ENCODE measurements at regions not wholly inside any gene's neighbourhood (a gene's known extent, or its start where the extent isn't known, plus 50 kb on each side); places are given as distances from the start of the nearest gene placed in this dataset.
"Not testable (repeated sequence)": the region's sequence is repeated elsewhere in the genome, so short reads cannot be mapped to it uniquely, and the experiment has no call there.

DNA sequence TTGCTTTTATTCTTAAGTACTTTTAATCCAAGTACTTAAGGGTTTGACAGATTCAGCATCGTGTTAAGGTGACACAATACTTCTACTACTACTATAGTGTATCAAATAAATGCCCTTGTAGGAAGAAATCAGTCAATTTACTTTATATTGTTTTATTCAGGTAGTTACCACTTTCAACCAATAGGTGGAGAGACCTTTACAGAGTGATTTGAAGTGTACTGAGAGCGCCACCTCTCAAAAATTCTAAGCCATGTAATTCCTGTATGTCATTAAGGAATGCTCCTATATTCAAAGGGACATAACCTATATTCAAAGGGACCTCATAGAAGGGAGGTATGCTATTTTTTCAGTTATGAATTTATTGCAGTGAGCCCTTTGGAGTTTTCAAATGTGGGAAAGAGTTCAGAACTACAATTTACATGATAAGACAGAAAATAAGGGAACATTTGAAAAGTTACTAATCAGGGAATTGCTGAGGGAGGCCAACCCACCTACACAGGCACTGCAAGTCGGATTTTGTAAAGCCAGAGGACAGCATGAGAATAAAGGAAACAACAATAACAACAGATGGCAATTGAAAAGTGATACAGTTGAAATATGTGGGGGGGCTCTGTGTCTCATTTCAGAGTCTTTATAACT lies 955.6 kb downstream of the TBC1D32 start:
- Mint-ChIP-seq H3K36me3 (ENCODE audit: low read depth) (no peaks in the 10 kb centered on the region), H3K4me3 (no peak overlapping the region), H3K27me3 (no peaks in the 10 kb centered on the region), H3K9me3 (no peaks in the 10 kb centered on the region), H3K27ac (no peak overlapping the region), H3K4me1 (no peaks in the 10 kb centered on the region)
- ChIA-PET POLR2A (no interaction called here), CTCF (no interaction called here)
- no peak for DNase-seq

DNA sequence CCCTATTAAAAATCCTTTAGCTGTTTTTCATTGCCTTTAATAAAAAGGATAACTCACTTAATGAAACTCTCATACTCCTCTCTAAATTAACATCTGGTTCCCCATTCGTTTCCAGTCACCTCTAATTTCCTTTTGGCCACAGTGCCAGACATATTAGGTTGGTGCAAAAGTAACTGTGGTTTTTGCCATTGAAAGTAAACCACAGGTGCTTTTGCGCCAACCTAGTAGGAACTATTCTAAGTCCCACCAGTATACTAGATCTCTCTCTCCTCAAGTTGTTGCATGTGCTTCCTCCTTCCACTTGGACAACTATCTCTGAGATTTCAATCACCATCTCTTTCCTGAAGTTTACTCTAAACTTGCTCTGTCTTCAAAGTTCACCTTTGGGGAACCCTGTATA lies 961.1 kb downstream of the TBC1D32 start:
- ChIA-PET POLR2A (no interaction called here), CTCF (interaction anchor here (0.5 kb wide), 1 partner anchor 902 kb away, joined by 3 read pairs; no protein-coding TSS in a partner anchor)
- no peaks in the 10 kb centered on the region for H3K36me3 Mint-ChIP-seq (ENCODE audit: low read depth)
- no peaks in the 10 kb centered on the region for H3K27me3 Mint-ChIP-seq
- H3K4me1 Mint-ChIP-seq, result no peaks in the 10 kb centered on the region
- no peak for DNase-seq
- no peak overlapping the region for H3K4me3 Mint-ChIP-seq
- H3K27ac Mint-ChIP-seq, result no peak overlapping the region
- H3K9me3 Mint-ChIP-seq, result no peaks in the 10 kb centered on the region

DNA sequence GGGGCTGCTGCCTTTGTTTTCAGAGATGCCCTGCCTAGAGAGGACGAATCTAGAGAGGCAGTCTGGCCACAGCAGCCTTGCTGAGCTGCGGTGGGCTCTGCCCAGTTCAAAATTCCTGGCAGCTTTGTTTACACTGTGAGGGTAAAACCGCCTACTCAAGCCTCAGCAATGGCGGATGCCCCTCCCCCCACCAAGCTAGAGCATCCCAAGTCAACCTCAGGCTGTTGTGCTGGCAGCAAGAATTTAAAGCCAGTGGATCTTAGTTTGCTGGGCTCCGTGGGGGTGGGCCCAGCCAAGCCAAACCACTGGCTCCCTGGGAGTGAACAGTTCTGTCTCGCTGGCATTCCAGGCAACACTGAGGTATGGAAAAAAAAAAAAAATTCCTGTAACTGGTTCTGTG lies 970.9 kb downstream of the TBC1D32 start:
- no peaks in the 10 kb centered on the region for H3K36me3 Mint-ChIP-seq (ENCODE audit: low read depth)
- H3K27ac Mint-ChIP-seq, result no peak overlapping the region
- no peak for DNase-seq
- CTCF ChIA-PET, result no interaction called here
- POLR2A ChIA-PET, result no interaction called here
- no peaks in the 10 kb centered on the region for H3K4me1 Mint-ChIP-seq
- H3K4me3 Mint-ChIP-seq, result no peak overlapping the region
- H3K27me3 Mint-ChIP-seq, result no peaks in the 10 kb centered on the region
- peaks cover 4% of the 10 kb centered on the region for H3K9me3 Mint-ChIP-seq

DNA sequence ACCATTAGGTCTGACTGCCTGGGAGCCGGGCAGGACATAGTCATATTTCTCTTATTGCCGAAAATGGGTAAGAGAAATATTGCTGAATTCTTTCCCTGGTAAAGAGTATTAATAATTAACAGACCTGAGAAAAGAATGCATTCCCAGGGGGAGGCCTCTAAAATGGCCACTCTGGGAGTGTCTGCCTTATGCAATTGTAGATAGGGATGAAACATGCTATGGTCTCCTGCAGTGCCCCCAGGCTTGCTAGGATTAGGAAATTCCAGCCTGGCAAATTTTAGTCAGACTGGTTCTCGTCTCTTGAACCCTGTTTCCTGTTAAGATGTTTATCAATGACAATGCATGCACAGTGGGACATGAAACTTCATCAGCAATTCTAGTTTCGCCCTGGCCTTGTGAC lies 975.7 kb downstream of the TBC1D32 start:
- CTCF ChIA-PET; H3K27me3 Mint-ChIP-seq; H3K4me1 Mint-ChIP-seq; POLR2A ChIA-PET; DNase-seq; H3K4me3 Mint-ChIP-seq; H3K36me3 Mint-ChIP-seq (ENCODE audit: low read depth); H3K9me3 Mint-ChIP-seq; H3K27ac Mint-ChIP-seq: not testable (repeated sequence)

DNA sequence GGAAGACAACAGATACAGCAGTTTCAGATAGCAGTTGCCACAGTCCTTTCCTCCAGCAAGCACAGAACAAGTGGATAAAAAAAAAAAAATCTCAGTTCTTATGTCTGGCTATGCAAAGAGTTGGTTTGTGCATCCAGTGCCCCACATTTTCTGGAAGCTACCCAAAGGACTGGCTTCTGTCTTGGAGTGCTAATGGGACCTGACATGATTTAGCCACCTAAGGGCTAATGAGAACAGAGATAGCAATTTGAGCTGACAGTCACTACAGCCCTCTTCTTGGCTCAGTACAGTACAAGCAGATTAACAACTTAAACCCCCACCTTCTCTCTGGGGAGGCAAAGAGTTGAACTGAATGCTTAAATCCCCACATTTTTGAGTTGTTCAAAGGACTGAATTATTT lies 976.8 kb downstream of the TBC1D32 start:
- H3K4me3 Mint-ChIP-seq, result no peak overlapping the region
- no peak overlapping the region for H3K27ac Mint-ChIP-seq

DNA sequence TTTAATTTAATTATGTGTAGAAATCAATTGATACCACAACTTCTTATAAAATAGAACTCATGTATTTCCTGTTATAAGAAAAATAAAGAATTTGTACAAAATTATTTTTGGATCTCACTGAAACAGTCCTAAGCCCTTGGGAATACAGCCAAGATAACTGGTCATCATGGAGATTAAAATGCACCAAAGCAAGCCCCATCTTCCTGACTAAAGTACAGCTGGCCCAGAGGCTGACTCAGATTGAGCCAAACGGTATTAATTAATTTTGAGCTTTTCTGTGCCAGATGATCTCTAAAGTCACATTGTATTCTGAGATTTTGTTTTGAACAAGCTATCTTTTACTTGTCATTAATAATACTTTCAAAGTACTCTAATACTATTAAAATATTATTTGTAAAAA lies 978.5 kb downstream of the TBC1D32 start:
- Mint-ChIP-seq H3K27me3 (no peaks in the 10 kb centered on the region), H3K4me3 (no peak overlapping the region), H3K4me1 (peaks cover 6% of the 10 kb centered on the region), H3K27ac (no peak overlapping the region), H3K9me3 (peaks cover 7% of the 10 kb centered on the region), H3K36me3 (ENCODE audit: low read depth) (no peaks in the 10 kb centered on the region)
- DNase-seq, result no peak
- POLR2A ChIA-PET, result no interaction called here
- CTCF ChIA-PET, result no interaction called here

More for the DNA sequence above, 976.8 kb downstream of the TBC1D32 start:
- Mint-ChIP-seq H3K9me3 (peaks cover 7% of the 10 kb centered on the region), H3K4me1 (peaks cover 6% of the 10 kb centered on the region), H3K27me3 (no peaks in the 10 kb centered on the region), H3K36me3 (ENCODE audit: low read depth) (no peaks in the 10 kb centered on the region)
- POLR2A ChIA-PET, result no interaction called here
- CTCF ChIA-PET, result no interaction called here
- DNase-seq, result no peak

DNA sequence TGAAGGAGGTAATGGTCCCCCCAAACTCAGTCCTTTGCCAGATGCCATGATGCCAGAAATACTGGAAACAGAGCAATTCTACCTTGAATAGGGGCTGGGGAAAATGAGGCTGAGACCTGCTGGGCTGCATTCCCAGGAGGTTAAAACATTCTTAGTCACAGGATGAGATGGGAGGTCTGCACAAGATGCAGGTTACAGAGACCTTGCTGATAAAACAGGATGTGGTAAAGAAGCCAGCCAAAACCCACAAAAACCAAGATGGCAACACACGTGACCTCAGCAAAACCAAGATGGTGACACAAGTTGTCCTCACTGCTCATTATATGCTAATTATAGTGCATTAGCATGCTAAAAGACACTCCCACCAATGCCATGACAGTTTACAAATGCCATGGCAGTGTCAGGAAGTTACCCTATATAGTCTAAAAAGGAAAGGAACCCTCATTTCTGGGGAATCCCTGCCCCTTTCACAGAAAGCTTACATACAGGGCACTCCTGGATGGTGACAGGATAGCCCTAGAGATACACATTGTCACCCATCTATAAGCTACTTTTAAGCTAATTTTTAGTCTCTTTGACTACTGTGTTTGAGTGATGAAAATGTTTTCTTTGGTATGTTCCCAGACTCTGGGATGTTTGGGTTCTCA lies 979.7 kb downstream of the TBC1D32 start:
- no peak overlapping the region for H3K4me3 Mint-ChIP-seq
- H3K27me3 Mint-ChIP-seq, result no peaks in the 10 kb centered on the region
- H3K9me3 Mint-ChIP-seq, result peaks cover 7% of the 10 kb centered on the region
- peaks cover 6% of the 10 kb centered on the region for H3K4me1 Mint-ChIP-seq
- CTCF ChIA-PET, result no interaction called here
- POLR2A ChIA-PET, result no interaction called here
- H3K27ac Mint-ChIP-seq, result no peak overlapping the region
- H3K36me3 Mint-ChIP-seq (ENCODE audit: low read depth), result no peaks in the 10 kb centered on the region
- DNase-seq, result peak; percentile 13

DNA sequence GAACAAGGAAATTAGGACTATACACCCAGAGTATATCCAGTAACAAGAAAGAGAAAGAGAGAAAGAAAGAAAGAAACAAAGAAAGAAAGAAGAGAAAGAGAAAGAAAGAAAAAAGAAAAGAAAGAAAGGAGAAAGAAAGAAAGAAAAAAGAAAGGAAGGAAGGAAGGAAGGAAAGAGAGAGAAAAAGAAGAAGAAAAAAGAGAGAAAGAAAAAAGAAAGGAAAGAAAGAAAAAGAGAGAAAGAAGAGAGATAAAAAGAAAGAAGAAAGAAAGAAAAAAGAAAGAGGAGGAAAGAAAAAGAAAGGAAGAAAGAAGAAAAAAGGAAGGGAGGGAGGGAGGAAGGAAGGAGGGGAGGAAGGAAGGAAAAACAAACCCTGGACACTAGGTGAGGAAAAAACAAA lies 981.8 kb downstream of the TBC1D32 start:
- Mint-ChIP-seq H3K4me3 (no peak overlapping the region), H3K36me3 (ENCODE audit: low read depth) (no peaks in the 10 kb centered on the region), H3K27ac (no peak overlapping the region), H3K4me1 (peaks cover 6% of the 10 kb centered on the region), H3K9me3 (no peaks in the 10 kb centered on the region), H3K27me3 (no peaks in the 10 kb centered on the region)
- ChIA-PET CTCF (no interaction called here), POLR2A (no interaction called here)
- no peak for DNase-seq

DNA sequence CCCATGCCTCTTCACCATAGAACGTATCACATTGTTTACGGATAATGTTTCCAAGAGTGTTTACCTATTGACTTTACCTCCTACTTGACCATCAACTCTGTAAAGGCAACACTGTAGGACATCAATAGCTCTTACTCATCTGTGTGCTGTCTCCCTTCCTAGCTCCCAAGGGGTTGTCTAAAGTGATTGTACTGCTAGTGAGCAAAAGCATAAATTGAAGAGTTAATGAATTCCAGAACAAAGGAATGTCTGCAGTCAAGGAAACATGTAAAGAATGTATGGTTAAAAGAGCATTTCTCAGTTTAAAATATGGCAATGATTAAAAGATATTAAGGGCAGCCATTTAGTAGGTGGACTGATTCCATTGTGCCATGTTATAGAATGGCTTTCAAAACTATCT lies 985.4 kb downstream of the TBC1D32 start:
- Mint-ChIP-seq H3K4me3 (no peak overlapping the region), H3K36me3 (ENCODE audit: low read depth) (no peaks in the 10 kb centered on the region), H3K4me1 (no peaks in the 10 kb centered on the region), H3K9me3 (no peaks in the 10 kb centered on the region), H3K27ac (no peak overlapping the region), H3K27me3 (no peaks in the 10 kb centered on the region)
- no peak for DNase-seq
- ChIA-PET CTCF (no interaction called here), POLR2A (no interaction called here)

DNA sequence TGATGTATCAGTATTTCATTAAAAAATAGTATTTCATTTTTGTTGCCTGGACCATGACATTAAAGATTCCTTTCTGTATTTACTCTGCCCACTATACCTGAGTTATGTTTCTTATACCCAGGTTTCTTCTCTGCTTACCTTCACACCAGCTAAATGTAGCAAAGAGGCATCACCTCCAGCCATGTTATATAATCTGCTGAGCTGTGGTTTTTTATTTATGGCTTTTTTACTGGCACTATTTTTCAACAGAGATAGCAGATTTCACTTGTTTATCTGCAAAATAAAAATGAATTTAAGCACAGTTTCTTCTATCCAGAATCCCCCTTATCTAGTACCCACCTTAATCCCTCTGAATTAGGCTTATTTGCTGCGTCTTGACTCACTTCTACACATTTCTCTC lies 979.0 kb upstream of the MAN1A1 start:
- no peaks in the 10 kb centered on the region for H3K27me3 Mint-ChIP-seq
- H3K4me3 Mint-ChIP-seq, result no peak overlapping the region
- ChIA-PET CTCF (no interaction called here), POLR2A (no interaction called here)
- H3K36me3 Mint-ChIP-seq (ENCODE audit: low read depth), result no peaks in the 10 kb centered on the region
- H3K27ac Mint-ChIP-seq, result no peak overlapping the region
- no peaks in the 10 kb centered on the region for H3K4me1 Mint-ChIP-seq
- no peak for DNase-seq
- H3K9me3 Mint-ChIP-seq, result no peaks in the 10 kb centered on the region

DNA sequence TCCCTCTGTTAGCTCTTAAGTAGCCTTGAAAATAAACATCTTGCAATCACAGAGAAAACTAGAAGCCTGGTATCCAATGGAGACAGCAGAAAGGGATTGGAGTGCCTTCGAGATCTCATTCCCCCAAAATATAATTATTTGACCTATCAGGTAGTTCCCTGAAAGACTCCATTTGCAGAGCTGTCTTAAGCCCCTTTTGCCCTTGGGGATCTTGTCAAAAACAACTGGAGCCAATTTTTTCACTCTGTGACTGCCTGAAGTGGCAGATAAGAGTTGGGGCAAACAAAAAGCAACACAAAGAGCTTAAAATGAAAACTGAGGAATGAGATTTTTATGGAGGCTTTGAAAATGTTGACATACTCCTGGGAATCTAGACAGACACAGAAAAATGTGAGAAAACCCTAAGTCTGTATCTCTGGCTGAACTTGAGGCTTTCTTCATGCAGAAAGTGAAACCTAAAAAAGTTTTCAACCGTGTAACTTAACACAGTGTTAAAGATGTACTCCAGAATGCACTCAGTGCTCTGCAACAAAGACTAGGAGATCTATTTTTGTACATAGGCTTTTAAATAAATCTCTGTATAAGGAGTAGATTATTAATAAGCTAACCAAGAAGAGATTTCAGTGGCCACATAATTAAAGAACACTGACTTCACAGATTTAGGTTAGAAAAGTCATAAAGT lies 971.1 kb upstream of the MAN1A1 start:
- Mint-ChIP-seq H3K4me3 (no peak overlapping the region), H3K27me3 (no peaks in the 10 kb centered on the region), H3K27ac (no peak overlapping the region), H3K4me1 (no peaks in the 10 kb centered on the region), H3K9me3 (peaks cover 5% of the 10 kb centered on the region), H3K36me3 (ENCODE audit: low read depth) (no peaks in the 10 kb centered on the region)
- CTCF ChIA-PET, result no interaction called here
- POLR2A ChIA-PET, result no interaction called here
- DNase-seq, result no peak

DNA sequence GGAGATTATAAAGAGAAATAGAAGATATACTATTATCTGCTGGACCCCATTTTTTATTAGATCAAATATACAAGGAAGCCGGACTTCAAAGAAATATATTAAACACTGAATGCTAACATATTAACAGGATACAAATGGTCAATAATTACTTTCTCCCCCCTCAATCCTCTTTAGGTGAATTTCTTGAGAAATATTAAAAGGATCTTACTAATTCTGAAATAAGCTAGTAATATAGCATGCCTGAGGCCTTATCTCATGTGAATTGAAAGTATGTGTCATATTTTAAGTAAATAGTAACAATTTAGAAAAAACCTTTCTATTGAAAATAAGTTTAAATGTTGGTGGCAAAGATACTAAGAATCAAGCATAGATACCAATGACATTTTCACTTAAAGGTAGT lies 954.7 kb upstream of the MAN1A1 start:
- Mint-ChIP-seq H3K36me3 (ENCODE audit: low read depth) (no peaks in the 10 kb centered on the region), H3K27me3 (no peaks in the 10 kb centered on the region), H3K27ac (no peak overlapping the region), H3K4me1 (no peaks in the 10 kb centered on the region), H3K9me3 (no peaks in the 10 kb centered on the region), H3K4me3 (no peak overlapping the region)
- ChIA-PET CTCF (no interaction called here), POLR2A (no interaction called here)
- DNase-seq, result no peak

DNA sequence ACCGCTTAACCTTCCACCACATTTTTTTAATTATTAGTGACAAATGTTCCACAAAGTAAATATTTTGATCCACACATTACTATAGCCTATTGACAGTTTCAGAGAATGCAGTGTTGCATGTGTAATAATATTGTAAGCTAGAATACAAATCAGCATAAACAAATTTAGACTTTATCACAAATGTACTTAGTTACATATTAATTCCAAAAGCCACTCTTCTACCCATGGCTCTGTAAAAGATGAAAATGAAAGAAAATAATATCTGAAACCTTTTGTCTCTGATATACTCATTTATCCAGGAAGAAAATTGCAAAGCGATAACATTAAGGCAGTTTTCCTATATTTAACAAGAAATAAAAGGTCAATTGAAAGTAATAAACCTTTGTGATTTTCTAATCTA lies 954.0 kb upstream of the MAN1A1 start:
- H3K4me3 Mint-ChIP-seq, result no peak overlapping the region

DNA sequence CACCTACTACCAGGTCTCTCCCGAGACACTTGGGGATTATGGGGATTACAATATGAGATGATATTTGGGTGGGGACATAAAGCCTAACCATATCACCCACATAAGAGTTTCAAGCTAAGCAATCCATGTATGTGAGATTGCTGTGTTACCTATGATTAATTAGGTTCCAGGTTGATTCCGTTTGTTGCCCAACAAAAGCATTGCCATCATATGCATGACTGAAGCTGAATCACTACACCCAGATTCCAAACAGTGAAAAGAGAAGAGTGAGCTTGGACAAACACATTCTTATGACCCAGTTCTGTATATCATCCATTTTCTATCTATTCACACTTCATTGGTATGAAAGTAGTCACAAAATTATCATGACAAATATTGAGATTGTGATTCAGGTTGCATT lies 952.5 kb upstream of the MAN1A1 start:
- H3K27ac Mint-ChIP-seq, result no peak overlapping the region
- H3K4me3 Mint-ChIP-seq, result no peak overlapping the region
- no peaks in the 10 kb centered on the region for H3K4me1 Mint-ChIP-seq
- POLR2A ChIA-PET, result no interaction called here
- no peak for DNase-seq
- CTCF ChIA-PET, result interaction anchor here (0.6 kb wide), 1 partner anchor 1183 kb away, joined by 3 read pairs; no protein-coding TSS in a partner anchor
- no peaks in the 10 kb centered on the region for H3K36me3 Mint-ChIP-seq (ENCODE audit: low read depth)
- H3K27me3 Mint-ChIP-seq, result no peaks in the 10 kb centered on the region
- no peaks in the 10 kb centered on the region for H3K9me3 Mint-ChIP-seq

More for the DNA sequence above, 954.0 kb upstream of the MAN1A1 start:
- ChIA-PET POLR2A (no interaction called here), CTCF (no interaction called here)
- no peaks in the 10 kb centered on the region for H3K27me3 Mint-ChIP-seq
- H3K4me1 Mint-ChIP-seq, result no peaks in the 10 kb centered on the region
- no peaks in the 10 kb centered on the region for H3K9me3 Mint-ChIP-seq
- no peak for DNase-seq
- no peak overlapping the region for H3K27ac Mint-ChIP-seq
- no peaks in the 10 kb centered on the region for H3K36me3 Mint-ChIP-seq (ENCODE audit: low read depth)
